Stomach (tissue), 4 donors: ENCODE measurements at regions not wholly inside any gene's neighbourhood (a gene's known extent, or its start where the extent isn't known, plus 50 kb on each side); places are given as distances from the start of the nearest gene placed in this dataset.

Experiments
- POLR2AphosphoS5 ChIP-seq, 3 donors: sonication (generic); formaldehyde crosslinking; IDR thresholded peaks; one replicate each; pipeline ENCODE4 v1.6.1; 2016; ENCODE audit warnings: antibody characterized with exemption in 3 of 3
- TF ChIP-seq, protein P1 (sequence below), 7 experiments: fragments of 450-650 bp in 4 of 7; fragments of 200-600 bp in 3 of 7; sonication (generic) in 3 of 7; IDR thresholded peaks; one replicate each; pipeline ENCODE4 v1.5.1; 2016 to 2019; ENCODE audit warnings: antibody characterized with exemption in 7 of 7, control low read depth in 2 of 7, mild to moderate bottlenecking in 1 of 7

DNA sequence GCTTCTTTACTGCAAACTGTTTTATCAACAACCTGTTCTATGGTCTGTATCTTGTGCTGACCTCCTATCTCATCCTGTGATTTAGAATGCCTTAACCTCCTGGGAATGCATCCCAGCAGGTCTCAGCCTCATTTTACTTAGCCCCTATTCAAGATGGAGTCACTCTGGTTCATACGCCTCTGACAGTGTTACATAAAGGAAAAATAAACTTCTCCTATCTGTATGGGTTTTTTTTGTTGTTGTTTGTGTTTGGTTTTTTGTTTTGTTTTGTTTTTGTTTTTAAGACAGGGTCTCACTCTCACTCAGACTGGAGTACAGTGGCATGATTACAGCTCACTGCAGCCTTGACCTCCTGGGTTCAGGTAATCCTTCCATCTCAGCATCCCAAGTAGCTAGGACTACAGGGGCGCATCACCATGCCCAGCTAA is 62.1 kb downstream of the RESF1 start:
- TF ChIP-seq, protein P1, sequence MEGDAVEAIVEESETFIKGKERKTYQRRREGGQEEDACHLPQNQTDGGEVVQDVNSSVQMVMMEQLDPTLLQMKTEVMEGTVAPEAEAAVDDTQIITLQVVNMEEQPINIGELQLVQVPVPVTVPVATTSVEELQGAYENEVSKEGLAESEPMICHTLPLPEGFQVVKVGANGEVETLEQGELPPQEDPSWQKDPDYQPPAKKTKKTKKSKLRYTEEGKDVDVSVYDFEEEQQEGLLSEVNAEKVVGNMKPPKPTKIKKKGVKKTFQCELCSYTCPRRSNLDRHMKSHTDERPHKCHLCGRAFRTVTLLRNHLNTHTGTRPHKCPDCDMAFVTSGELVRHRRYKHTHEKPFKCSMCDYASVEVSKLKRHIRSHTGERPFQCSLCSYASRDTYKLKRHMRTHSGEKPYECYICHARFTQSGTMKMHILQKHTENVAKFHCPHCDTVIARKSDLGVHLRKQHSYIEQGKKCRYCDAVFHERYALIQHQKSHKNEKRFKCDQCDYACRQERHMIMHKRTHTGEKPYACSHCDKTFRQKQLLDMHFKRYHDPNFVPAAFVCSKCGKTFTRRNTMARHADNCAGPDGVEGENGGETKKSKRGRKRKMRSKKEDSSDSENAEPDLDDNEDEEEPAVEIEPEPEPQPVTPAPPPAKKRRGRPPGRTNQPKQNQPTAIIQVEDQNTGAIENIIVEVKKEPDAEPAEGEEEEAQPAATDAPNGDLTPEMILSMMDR (IDR thresholded peaks at IDR 0.05): no peak
- no peak for TF ChIP-seq POLR2AphosphoS5 (IDR thresholded peaks at IDR 0.05)
